ENCODE measurements at regions not wholly inside any gene's neighbourhood (a gene's known extent, or its start where the extent isn't known, plus 50 kb on each side); places are given as distances from the start of the nearest gene placed in this dataset.

GRCh38 chr12:116381744-116382685, 104.5 kb upstream of the MED13L start:
- no peak for DNase-seq (ENCODE audit: low spot score)

GRCh38 chr12:116382686-116383530, 105.4 kb upstream of the MED13L start:
- DNase-seq (ENCODE audit: low spot score), result no peak

- DNase-seq (ENCODE audit: low spot score), result no peak
Observed at GRCh38 chr12:116384175-116384574, 106.7 kb upstream of the MED13L start.

GRCh38 chr12:116384691-116385485, 107.4 kb upstream of the MED13L start:
- no peak for DNase-seq (ENCODE audit: low spot score)

- DNase-seq (ENCODE audit: low spot score), result no peak
Observed at GRCh38 chr12:116385486-116386217, 108.2 kb upstream of the MED13L start.

GRCh38 chr12:116389326-116389725, 111.8 kb upstream of the MED13L start:
- DNase-seq (ENCODE audit: low spot score), result no peak

- no peak for DNase-seq (ENCODE audit: low spot score)
Observed at GRCh38 chr12:116389990-116390389, 112.5 kb upstream of the MED13L start.

- no peak for DNase-seq (ENCODE audit: low spot score)
Observed at GRCh38 chr12:116390401-116391335, 113.2 kb upstream of the MED13L start.

- DNase-seq (ENCODE audit: low spot score), result no peak
Observed at GRCh38 chr12:116391501-116391900, 114.0 kb upstream of the MED13L start.

GRCh38 chr12:116392061-116392460, 114.6 kb upstream of the MED13L start:
- no peak for DNase-seq (ENCODE audit: low spot score)

- DNase-seq (ENCODE audit: low spot score), result no peak
Observed at GRCh38 chr12:116393255-116393654, 115.8 kb upstream of the MED13L start.

GRCh38 chr12:116393859-116394650, 116.6 kb upstream of the MED13L start:
- no peak for DNase-seq (ENCODE audit: low spot score)

GRCh38 chr12:116395396-116395795, 117.9 kb upstream of the MED13L start:
- DNase-seq (ENCODE audit: low spot score), result no peak

GRCh38 chr12:116397148-116397547, 119.7 kb upstream of the MED13L start:
- DNase-seq (ENCODE audit: low spot score), result no peak

- no peak for DNase-seq (ENCODE audit: low spot score)
Observed at GRCh38 chr12:116398193-116398592, 120.7 kb upstream of the MED13L start.

GRCh38 chr12:116399055-116399454, 121.6 kb upstream of the MED13L start:
- DNase-seq (ENCODE audit: low spot score), result no peak

GRCh38 chr12:116400636-116401372, 123.3 kb upstream of the MED13L start:
- no peak for DNase-seq (ENCODE audit: low spot score)

- no peak for DNase-seq (ENCODE audit: low spot score)
Observed at GRCh38 chr12:116401565-116401964, 124.1 kb upstream of the MED13L start.

All from hematopoietic multipotent progenitor cell treated with erythropoietin and hydrocortisone succinate and interleukin-3 and kit ligand, for 17 days (in vitro differentiated cells).